Gastroesophageal sphincter (tissue), 3 donors: ENCODE measurements at regions not wholly inside any gene's neighbourhood (a gene's known extent, or its start where the extent isn't known, plus 50 kb on each side); places are given as distances from the start of the nearest gene placed in this dataset.
"Not testable (repeated sequence)": the region's sequence is repeated elsewhere in the genome, so short reads cannot be mapped to it uniquely, and the experiment has no call there.

Source experiments
- POLR2A ChIP-seq, 2 donors: fragments of 450-650 bp; IDR thresholded peaks; one replicate each; pipeline ENCODE4 v1.6.1; 2017; ENCODE audit warnings: antibody characterized with exemption in 2 of 2, mild to moderate bottlenecking in 2 of 2, moderate library complexity in 1 of 2
- TF ChIP-seq, protein P1 (sequence below), 4 experiments: fragments of 200-600 bp in 2 of 4; fragments of 450-650 bp in 2 of 4; sonication (generic) in 1 of 4; IDR thresholded peaks; one replicate each; pipeline ENCODE4 v1.5.1; 2017 to 2019; ENCODE audit warnings: antibody characterized with exemption in 4 of 4, mild to moderate bottlenecking in 2 of 4, moderate library complexity in 2 of 4

DNA sequence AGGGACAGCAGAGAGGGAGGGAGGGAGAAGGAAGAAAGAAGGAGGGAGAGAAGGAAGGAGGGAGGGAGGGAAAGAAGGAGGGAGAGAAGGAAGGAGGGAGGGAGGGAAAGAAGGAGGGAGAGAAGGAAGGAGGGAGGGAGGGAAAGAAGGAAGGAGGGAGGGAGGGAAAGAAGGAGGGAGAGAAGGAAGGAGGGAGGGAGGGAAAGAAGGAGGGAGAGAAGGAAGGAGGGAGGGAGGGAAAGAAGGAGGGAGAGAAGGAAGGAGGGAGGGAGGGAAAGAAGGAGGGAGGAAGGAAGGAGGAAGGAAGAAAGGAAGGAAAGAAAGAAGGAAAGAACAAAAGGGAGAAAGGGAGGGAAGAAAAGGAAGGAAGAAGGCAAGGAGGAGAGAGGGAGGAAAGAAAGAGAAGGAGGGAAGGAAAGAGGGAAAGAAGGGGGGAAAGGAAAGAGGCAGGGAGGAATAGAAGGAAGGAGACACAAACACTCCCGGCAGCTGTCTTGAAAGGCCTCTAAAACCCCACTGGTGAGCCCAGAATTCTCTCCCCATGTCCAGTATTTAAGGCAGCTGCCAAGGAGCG, 153.0 kb downstream of the TFAP2C start:
- TF ChIP-seq, protein P1, sequence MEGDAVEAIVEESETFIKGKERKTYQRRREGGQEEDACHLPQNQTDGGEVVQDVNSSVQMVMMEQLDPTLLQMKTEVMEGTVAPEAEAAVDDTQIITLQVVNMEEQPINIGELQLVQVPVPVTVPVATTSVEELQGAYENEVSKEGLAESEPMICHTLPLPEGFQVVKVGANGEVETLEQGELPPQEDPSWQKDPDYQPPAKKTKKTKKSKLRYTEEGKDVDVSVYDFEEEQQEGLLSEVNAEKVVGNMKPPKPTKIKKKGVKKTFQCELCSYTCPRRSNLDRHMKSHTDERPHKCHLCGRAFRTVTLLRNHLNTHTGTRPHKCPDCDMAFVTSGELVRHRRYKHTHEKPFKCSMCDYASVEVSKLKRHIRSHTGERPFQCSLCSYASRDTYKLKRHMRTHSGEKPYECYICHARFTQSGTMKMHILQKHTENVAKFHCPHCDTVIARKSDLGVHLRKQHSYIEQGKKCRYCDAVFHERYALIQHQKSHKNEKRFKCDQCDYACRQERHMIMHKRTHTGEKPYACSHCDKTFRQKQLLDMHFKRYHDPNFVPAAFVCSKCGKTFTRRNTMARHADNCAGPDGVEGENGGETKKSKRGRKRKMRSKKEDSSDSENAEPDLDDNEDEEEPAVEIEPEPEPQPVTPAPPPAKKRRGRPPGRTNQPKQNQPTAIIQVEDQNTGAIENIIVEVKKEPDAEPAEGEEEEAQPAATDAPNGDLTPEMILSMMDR (IDR thresholded peaks at IDR 0.05), result not testable (repeated sequence)
- not testable (repeated sequence) for TF ChIP-seq POLR2A (IDR thresholded peaks at IDR 0.05)
